WERI-Rb-1 (cell line): ENCODE measurements at regions not wholly inside any gene's neighbourhood (a gene's known extent, or its start where the extent isn't known, plus 50 kb on each side); places are given as distances from the start of the nearest gene placed in this dataset.
"Not testable (repeated sequence)": the region's sequence is repeated elsewhere in the genome, so short reads cannot be mapped to it uniquely, and the experiment has no call there.

Source experiments
- DNase-seq: peaks from one replicate; pipeline ENCODE4 v3.0.0-alpha.2; 2020
- H3K27ac ChIP-seq: fragments of 250-450 bp; sonication (Bioruptor Pico); 2 replicates; pipeline ENCODE4 v1.5.1; 2020; ENCODE audit warnings: mild to moderate bottlenecking, moderate library complexity
- H3K27me3 ChIP-seq: fragments of 250-450 bp; sonication (Bioruptor Pico); 2 replicates; pipeline ENCODE4 v1.5.1; 2021; ENCODE audit warnings: mild to moderate bottlenecking, low read depth, moderate library complexity; ENCODE audit not compliant: insufficient read depth, severe bottlenecking
- H3K36me3 ChIP-seq: fragments of 250-450 bp; sonication (Bioruptor Pico); 2 replicates; pipeline ENCODE4 v1.5.1; 2020; ENCODE audit warnings: mild to moderate bottlenecking, moderate library complexity
- H3K4me3 ChIP-seq: 2 replicates; pipeline ENCODE4 v1.5.1; 2011; ENCODE audit warnings: low read depth, mild to moderate bottlenecking, control low read depth, low read length
- H3K9me3 ChIP-seq: fragments of 250-450 bp; sonication (Bioruptor Pico); 2 replicates; pipeline ENCODE4 v1.5.1; 2021; ENCODE audit warnings: mild to moderate bottlenecking, moderate library complexity; ENCODE audit not compliant: severe bottlenecking
- CTCF ChIP-seq: IDR thresholded peaks from 2 replicates; pipeline ENCODE4 v1.5.1; 2011; ENCODE audit warnings: low read depth, mild to moderate bottlenecking, control low read depth, inconsistent platforms, low read length

DNA sequence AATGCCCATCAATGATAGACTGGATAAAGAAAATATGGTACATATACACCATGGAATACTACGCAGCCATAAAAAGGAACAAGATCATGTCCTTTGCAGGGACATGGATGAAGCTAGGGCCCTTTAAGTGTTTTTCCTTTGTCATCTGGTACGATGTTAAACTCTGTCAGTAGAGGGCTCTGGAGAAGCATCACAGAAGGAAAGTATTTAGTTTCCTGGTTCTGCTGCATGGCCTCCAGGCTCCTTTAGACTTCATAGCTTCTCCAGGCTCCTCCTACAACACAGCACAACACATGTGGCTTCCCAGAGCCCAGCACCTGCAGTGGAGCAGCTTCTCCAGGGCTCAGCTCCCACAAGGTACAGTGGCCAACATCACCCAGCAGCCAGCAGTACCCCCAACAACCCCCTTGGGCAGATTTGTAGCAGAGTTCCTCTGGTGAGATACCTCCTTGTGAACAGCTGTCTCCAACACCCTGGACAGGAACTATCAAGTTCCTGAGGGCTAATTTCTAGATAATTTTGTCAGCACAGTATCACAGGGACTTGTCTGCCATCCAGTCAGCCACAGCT, 63.4 kb downstream of the KCTD12 start:
- no peaks in the 10 kb centered on the region for H3K27me3 ChIP-seq
- no peak for TF ChIP-seq CTCF
- H3K4me3 ChIP-seq = no peak overlapping the region
- no peaks in the 10 kb centered on the region for H3K36me3 ChIP-seq
- no peak for DNase-seq
- H3K9me3 ChIP-seq = no peaks in the 10 kb centered on the region
- no peak overlapping the region for H3K27ac ChIP-seq

GRCh38 chr13:76821222-76821621, 65.0 kb downstream of the KCTD12 start:
- not testable (repeated sequence) for DNase-seq, H3K27me3 ChIP-seq, H3K4me3 ChIP-seq, H3K27ac ChIP-seq, H3K36me3 ChIP-seq, H3K9me3 ChIP-seq

DNA sequence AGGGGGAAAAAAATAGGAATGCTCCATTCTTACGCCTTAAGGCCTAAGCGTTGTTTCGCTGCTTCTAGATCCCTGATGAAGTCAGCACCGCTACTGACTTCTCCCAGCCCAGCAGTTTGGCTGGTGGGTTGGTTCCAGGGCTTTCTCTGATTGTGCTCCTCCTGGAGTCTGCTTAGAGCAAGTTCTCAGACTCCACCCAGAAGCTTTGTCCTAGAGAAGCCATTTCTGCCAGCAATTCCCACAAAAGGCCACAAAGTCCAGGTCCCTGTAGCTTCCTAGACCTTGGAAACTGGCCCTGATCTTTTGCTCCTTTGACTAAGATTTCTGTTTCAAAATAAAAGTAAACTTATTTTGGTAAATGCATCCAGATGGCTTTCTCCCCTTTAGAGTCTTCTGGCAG, 65.4 kb downstream of the KCTD12 start:
- no peaks in the 10 kb centered on the region for H3K27me3 ChIP-seq
- H3K36me3 ChIP-seq = no peaks in the 10 kb centered on the region
- H3K4me3 ChIP-seq = no peak overlapping the region
- no peaks in the 10 kb centered on the region for H3K9me3 ChIP-seq
- TF ChIP-seq CTCF = no peak
- no peak overlapping the region for H3K27ac ChIP-seq
- no peak for DNase-seq

DNA sequence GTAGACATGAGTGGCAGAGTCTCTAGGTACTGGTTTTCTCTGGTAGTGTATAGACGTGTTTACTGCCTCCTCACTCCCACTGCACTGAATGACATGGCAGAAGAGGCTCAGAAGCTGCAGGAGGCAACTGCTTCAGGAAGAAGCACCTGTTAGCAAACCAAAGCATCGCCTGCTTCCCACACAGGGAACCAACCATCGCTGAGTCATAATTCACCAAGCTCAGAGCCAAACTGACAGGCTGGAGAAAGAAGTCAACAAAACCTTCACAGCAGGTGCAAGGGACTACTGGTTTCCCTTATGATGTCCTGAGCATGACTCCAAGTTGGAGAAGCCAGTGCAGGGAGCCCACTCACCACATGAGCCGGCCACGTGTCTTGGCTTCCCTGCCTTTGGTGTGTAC, 69.8 kb downstream of the KCTD12 start:
- TF ChIP-seq CTCF = no peak
- H3K27me3 ChIP-seq = no peaks in the 10 kb centered on the region
- no peak for DNase-seq
- H3K27ac ChIP-seq = no peak overlapping the region
- H3K36me3 ChIP-seq = no peaks in the 10 kb centered on the region
- no peaks in the 10 kb centered on the region for H3K9me3 ChIP-seq
- no peak overlapping the region for H3K4me3 ChIP-seq

DNA sequence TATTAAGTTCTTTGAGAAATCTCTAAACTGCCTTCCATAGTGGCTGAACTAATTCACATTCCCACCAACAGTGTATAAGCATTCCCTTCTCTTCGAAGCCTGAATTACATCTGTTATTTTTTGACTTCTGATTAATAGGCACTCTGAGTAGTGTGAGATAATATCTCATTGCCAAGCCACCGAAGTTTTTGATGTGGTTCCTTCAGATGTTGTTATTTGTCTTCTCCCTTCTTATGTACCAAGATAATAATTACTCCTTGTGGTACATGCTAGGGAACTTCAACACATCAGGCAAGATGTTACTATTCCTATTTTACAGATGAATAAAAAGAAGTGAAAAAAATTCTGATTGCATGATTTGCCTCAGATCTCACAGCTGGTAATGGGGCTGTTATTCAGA, 70.9 kb downstream of the KCTD12 start:
- H3K27ac ChIP-seq = no peak overlapping the region
- no peak for TF ChIP-seq CTCF

GRCh38 chr13:76813891-76814290, 72.3 kb downstream of the KCTD12 start:
- H3K27me3 ChIP-seq = no peaks in the 10 kb centered on the region
- H3K36me3 ChIP-seq = no peaks in the 10 kb centered on the region
- H3K27ac ChIP-seq = no peak overlapping the region
- H3K9me3 ChIP-seq = no peaks in the 10 kb centered on the region
- no peak for TF ChIP-seq CTCF
- no peak for DNase-seq
- H3K4me3 ChIP-seq = no peak overlapping the region

More for the DNA sequence above, 70.9 kb downstream of the KCTD12 start:
- H3K4me3 ChIP-seq = no peak overlapping the region
- H3K27me3 ChIP-seq = no peaks in the 10 kb centered on the region
- H3K36me3 ChIP-seq = no peaks in the 10 kb centered on the region
- H3K9me3 ChIP-seq = no peaks in the 10 kb centered on the region
- no peak for DNase-seq
